ENCODE measurements at regions not wholly inside any gene's neighbourhood (a gene's known extent, or its start where the extent isn't known, plus 50 kb on each side); places are given as distances from the start of the nearest gene placed in this dataset.

GRCh38 chr11:131275580-131275979 lies 94.8 kb upstream of the NTM start:
- Histone ChIP-seq H3K4me1 (ENCODE audit: control insufficient read depth in 5 of 5, insufficient read depth in 5 of 5, low read length in 5 of 5) (no peaks in the 10 kb centered on the region), H3K9ac (ENCODE audit: low read length in 5 of 5) (no peak overlapping the region), H3K27me3 (ENCODE audit: control insufficient read depth in 5 of 5, insufficient read depth in 4 of 5, low read length in 5 of 5) (peaks cover 3 to 8% (median 5%) of the 10 kb centered on the region in 5 donors), H3K9me3 (ENCODE audit: control insufficient read depth in 5 of 5, low read length in 5 of 5) (peaks cover 0 to 3% (median 0%) of the 10 kb centered on the region in 5 donors), H3K36me3 (ENCODE audit: control insufficient read depth in 5 of 5, insufficient read depth in 5 of 5, low read length in 5 of 5) (no peaks in the 10 kb centered on the region), H3K4me3 (ENCODE audit: low read depth in 1 of 5, low read length in 5 of 5) (no peak overlapping the region), H3K27ac (ENCODE audit: low read depth, low read length) (no peak overlapping the region)

DNA sequence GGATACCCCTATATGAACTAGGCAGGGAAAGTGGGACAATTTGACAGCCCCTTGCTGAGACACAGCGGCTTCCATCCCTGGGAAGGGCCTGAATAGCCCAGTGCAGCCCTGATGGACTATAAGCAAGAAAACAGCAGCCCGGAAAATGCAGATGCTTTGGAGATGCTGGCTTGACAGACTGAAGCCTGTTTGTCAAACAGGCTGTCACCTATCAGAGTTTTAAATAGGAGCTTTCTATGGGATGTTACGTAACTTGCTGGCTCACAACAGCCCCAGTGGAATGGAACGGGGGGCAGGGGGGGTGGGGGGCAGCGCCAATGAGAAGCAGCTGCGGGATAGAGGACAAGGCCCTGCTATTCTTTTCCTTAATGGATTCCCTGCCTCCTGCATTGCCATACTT lies 91.9 kb upstream of the NTM start:
- Histone ChIP-seq H3K27ac (ENCODE audit: low read depth, low read length) (no peak overlapping the region), H3K4me1 (ENCODE audit: control insufficient read depth in 5 of 5, insufficient read depth in 5 of 5, low read length in 5 of 5) (no peaks in the 10 kb centered on the region), H3K4me3 (ENCODE audit: low read depth in 1 of 5, low read length in 5 of 5) (no peak overlapping the region), H3K9me3 (ENCODE audit: control insufficient read depth in 5 of 5, low read length in 5 of 5) (peaks cover 0 to 3% (median 0%) of the 10 kb centered on the region in 5 donors), H3K27me3 (ENCODE audit: control insufficient read depth in 5 of 5, insufficient read depth in 4 of 5, low read length in 5 of 5) (peaks cover 3 to 8% (median 5%) of the 10 kb centered on the region in 5 donors), H3K36me3 (ENCODE audit: control insufficient read depth in 5 of 5, insufficient read depth in 5 of 5, low read length in 5 of 5) (no peaks in the 10 kb centered on the region), H3K9ac (ENCODE audit: low read length in 5 of 5) (no peak overlapping the region)

DNA sequence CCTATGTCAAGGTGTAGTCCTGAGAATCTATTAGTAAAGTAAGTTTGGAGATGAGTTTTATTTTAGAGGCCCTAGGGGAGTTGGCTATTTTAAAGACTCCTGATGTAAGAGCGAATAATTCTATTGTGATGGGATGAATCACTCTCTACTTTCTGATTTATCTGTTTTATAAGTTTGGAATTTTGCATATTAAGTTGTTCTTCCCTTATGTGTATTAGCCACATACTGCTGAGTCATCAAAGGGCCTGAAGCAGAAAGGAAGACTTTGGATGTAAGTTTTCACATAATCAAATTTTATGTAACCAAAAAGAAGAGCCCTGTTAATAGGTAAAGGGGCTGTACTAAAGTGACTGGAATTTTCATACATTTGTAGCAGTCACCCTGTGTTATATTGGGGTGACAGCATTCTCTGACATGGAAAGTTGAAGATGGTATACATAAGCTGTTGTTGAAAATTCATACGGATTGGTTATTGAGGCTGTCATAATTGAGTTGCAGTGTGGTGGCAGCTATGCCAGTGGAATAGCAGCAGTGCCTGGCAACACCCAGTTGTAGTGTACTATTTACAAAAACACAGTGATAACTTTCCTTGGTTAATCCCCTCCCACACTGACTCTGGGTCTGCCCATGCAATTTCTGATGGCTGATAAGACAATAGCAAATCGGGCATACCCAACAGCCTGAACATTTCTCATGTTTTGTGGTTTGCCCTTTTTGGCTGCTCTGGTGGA lies 90.6 kb upstream of the NTM start:
- peaks cover 3 to 8% (median 5%) of the 10 kb centered on the region in 5 donors for H3K27me3 ChIP-seq (ENCODE audit: control insufficient read depth in 5 of 5, insufficient read depth in 4 of 5, low read length in 5 of 5)
- H3K4me3 ChIP-seq (ENCODE audit: low read depth in 1 of 5, low read length in 5 of 5): no peak overlapping the region
- H3K9ac ChIP-seq (ENCODE audit: low read length in 5 of 5): no peak overlapping the region
- H3K27ac ChIP-seq (ENCODE audit: low read depth, low read length): no peak overlapping the region
- H3K9me3 ChIP-seq (ENCODE audit: control insufficient read depth in 5 of 5, low read length in 5 of 5): peaks cover 0 to 3% (median 0%) of the 10 kb centered on the region in 5 donors
- no peaks in the 10 kb centered on the region for H3K36me3 ChIP-seq (ENCODE audit: control insufficient read depth in 5 of 5, insufficient read depth in 5 of 5, low read length in 5 of 5)
- no peaks in the 10 kb centered on the region for H3K4me1 ChIP-seq (ENCODE audit: control insufficient read depth in 5 of 5, insufficient read depth in 5 of 5, low read length in 5 of 5)

- H3K9me3 ChIP-seq (ENCODE audit: control insufficient read depth in 5 of 5, low read length in 5 of 5): peaks cover 0 to 3% (median 0%) of the 10 kb centered on the region in 5 donors
- H3K9ac ChIP-seq (ENCODE audit: low read length in 5 of 5): no peak overlapping the region
- H3K27me3 ChIP-seq (ENCODE audit: control insufficient read depth in 5 of 5, insufficient read depth in 4 of 5, low read length in 5 of 5): peaks cover 3 to 6% (median 5%) of the 10 kb centered on the region in 5 donors
- H3K4me3 ChIP-seq (ENCODE audit: low read depth in 1 of 5, low read length in 5 of 5): no peak overlapping the region
- no peaks in the 10 kb centered on the region for H3K4me1 ChIP-seq (ENCODE audit: control insufficient read depth in 5 of 5, insufficient read depth in 5 of 5, low read length in 5 of 5)
- no peak overlapping the region for H3K27ac ChIP-seq (ENCODE audit: low read depth, low read length)
- no peaks in the 10 kb centered on the region for H3K36me3 ChIP-seq (ENCODE audit: control insufficient read depth in 5 of 5, insufficient read depth in 5 of 5, low read length in 5 of 5)
Observed at GRCh38 chr11:131281316-131281715, 89.1 kb upstream of the NTM start.

DNA sequence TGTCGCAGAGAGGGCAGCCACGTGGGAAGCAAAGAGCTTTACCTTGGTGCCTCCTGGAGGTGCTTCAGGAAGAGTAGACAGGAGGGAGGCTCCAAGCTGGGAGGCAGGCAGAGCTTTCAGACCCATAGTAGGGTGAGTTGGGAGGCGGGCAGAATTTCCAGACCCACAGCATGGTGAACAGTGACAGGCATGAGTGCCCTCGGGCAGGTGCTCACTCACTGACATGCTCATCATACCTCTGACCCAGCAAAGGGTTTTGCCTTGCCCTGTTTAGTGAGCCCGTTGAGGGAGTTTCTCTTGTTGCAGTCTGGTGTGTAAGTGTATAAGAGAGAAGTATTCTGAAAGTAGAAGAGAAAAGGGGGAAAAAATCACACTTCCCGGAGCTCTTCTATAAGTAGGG lies 86.4 kb upstream of the NTM start:
- H3K27ac ChIP-seq (ENCODE audit: low read depth, low read length): no peak overlapping the region
- no peaks in the 10 kb centered on the region for H3K36me3 ChIP-seq (ENCODE audit: control insufficient read depth in 5 of 5, insufficient read depth in 5 of 5, low read length in 5 of 5)
- no peak overlapping the region for H3K4me3 ChIP-seq (ENCODE audit: low read depth in 1 of 5, low read length in 5 of 5)
- H3K9ac ChIP-seq (ENCODE audit: low read length in 5 of 5): no peak overlapping the region
- peaks cover 0 to 3% (median 0%) of the 10 kb centered on the region in 5 donors for H3K9me3 ChIP-seq (ENCODE audit: control insufficient read depth in 5 of 5, low read length in 5 of 5)
- H3K27me3 ChIP-seq (ENCODE audit: control insufficient read depth in 5 of 5, insufficient read depth in 4 of 5, low read length in 5 of 5): no peaks in the 10 kb centered on the region
- no peaks in the 10 kb centered on the region for H3K4me1 ChIP-seq (ENCODE audit: control insufficient read depth in 5 of 5, insufficient read depth in 5 of 5, low read length in 5 of 5)

- no peaks in the 10 kb centered on the region for H3K4me1 ChIP-seq (ENCODE audit: control insufficient read depth in 5 of 5, insufficient read depth in 5 of 5, low read length in 5 of 5)
- H3K4me3 ChIP-seq (ENCODE audit: low read depth in 1 of 5, low read length in 5 of 5): no peak overlapping the region
- no peaks in the 10 kb centered on the region for H3K36me3 ChIP-seq (ENCODE audit: control insufficient read depth in 5 of 5, insufficient read depth in 5 of 5, low read length in 5 of 5)
- peaks cover 0 to 9% (median 3%) of the 10 kb centered on the region in 5 donors for H3K27me3 ChIP-seq (ENCODE audit: control insufficient read depth in 5 of 5, insufficient read depth in 4 of 5, low read length in 5 of 5)
- peaks cover 0 to 3% (median 3%) of the 10 kb centered on the region in 5 donors for H3K9me3 ChIP-seq (ENCODE audit: control insufficient read depth in 5 of 5, low read length in 5 of 5)
- no peak overlapping the region for H3K27ac ChIP-seq (ENCODE audit: low read depth, low read length)
- H3K9ac ChIP-seq (ENCODE audit: low read length in 5 of 5): no peak overlapping the region
Observed at GRCh38 chr11:131288521-131289091, 81.8 kb upstream of the NTM start.

DNA sequence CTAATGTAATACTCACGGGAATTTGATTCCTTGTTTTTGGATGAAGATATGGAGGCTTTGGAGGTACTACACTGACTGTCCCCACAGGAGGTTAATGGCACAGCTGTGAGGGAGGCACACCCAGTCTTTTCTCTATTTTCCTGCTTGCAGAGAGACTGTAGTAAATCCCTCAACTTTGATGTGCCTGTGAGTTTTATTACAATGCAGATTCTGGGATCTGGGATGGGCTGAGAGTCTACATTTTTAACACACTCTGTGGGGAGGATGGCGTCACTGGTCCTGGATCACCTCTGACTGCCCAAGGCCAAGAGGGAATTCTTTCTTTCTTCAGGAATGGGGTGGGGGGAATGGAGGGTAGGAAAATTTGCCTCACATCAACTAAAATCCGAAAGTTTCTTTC lies 80.2 kb upstream of the NTM start:
- H3K27ac ChIP-seq (ENCODE audit: low read depth, low read length): no peak overlapping the region
- peaks cover 0 to 3% (median 3%) of the 10 kb centered on the region in 5 donors for H3K9me3 ChIP-seq (ENCODE audit: control insufficient read depth in 5 of 5, low read length in 5 of 5)
- peaks cover 0 to 9% (median 3%) of the 10 kb centered on the region in 5 donors for H3K27me3 ChIP-seq (ENCODE audit: control insufficient read depth in 5 of 5, insufficient read depth in 4 of 5, low read length in 5 of 5)
- no peak overlapping the region for H3K4me3 ChIP-seq (ENCODE audit: low read depth in 1 of 5, low read length in 5 of 5)
- H3K36me3 ChIP-seq (ENCODE audit: control insufficient read depth in 5 of 5, insufficient read depth in 5 of 5, low read length in 5 of 5): no peaks in the 10 kb centered on the region
- no peak overlapping the region for H3K9ac ChIP-seq (ENCODE audit: low read length in 5 of 5)
- no peaks in the 10 kb centered on the region for H3K4me1 ChIP-seq (ENCODE audit: control insufficient read depth in 5 of 5, insufficient read depth in 5 of 5, low read length in 5 of 5)

DNA sequence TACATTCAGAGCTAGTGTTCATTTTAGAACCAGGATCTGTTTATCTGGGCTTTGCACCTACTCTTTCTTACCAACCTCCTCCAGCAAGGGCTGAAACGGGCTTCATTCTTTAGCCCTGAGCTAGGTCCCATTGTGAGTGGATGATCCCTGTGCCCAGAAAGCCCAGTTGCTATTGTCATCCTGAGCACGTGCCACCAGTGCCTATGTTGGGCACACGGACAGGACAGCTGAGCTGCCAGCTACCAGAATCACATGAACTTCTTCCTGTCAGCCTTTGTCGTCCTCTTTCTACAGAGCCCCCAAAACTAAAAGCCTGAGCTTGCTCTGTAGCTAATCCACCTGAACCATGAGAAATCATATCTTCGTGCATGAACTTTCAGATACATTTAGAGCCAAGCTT lies 74.4 kb upstream of the NTM start:
- Histone ChIP-seq H3K4me1 (ENCODE audit: control insufficient read depth in 5 of 5, insufficient read depth in 5 of 5, low read length in 5 of 5) (no peaks in the 10 kb centered on the region), H3K9ac (ENCODE audit: low read length in 5 of 5) (no peak overlapping the region), H3K36me3 (ENCODE audit: control insufficient read depth in 5 of 5, insufficient read depth in 5 of 5, low read length in 5 of 5) (no peaks in the 10 kb centered on the region), H3K9me3 (ENCODE audit: control insufficient read depth in 5 of 5, low read length in 5 of 5) (peaks cover 0 to 3% (median 3%) of the 10 kb centered on the region in 5 donors), H3K27me3 (ENCODE audit: control insufficient read depth in 5 of 5, insufficient read depth in 4 of 5, low read length in 5 of 5) (peaks cover 0 to 16% (median 11%) of the 10 kb centered on the region in 5 donors), H3K4me3 (ENCODE audit: low read depth in 1 of 5, low read length in 5 of 5) (no peak overlapping the region), H3K27ac (ENCODE audit: low read depth, low read length) (no peak overlapping the region)

DNA sequence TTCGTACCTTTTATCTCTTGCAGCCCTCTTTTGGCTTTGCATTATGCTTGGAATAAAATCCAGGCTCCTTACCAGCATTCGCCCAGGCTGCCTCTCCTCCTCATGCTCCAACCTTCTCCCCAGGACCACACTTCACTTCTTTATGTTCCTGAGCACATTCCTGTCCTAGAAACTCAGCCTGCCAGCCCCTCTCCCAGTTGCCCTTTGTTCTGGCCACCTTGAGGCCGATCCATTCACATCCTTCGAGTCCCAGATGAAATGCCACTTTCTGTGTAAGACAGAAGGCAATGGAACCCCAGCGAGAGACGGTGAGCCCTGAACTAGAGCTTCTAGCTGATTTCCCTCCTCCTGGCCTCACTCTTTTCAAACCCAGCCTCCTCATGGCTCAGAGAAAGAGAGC lies 73.0 kb upstream of the NTM start:
- Histone ChIP-seq H3K9ac (ENCODE audit: low read length in 5 of 5) (no peak overlapping the region), H3K4me3 (ENCODE audit: low read depth in 1 of 5, low read length in 5 of 5) (no peak overlapping the region), H3K36me3 (ENCODE audit: control insufficient read depth in 5 of 5, insufficient read depth in 5 of 5, low read length in 5 of 5) (no peaks in the 10 kb centered on the region), H3K27ac (ENCODE audit: low read depth, low read length) (no peak overlapping the region), H3K4me1 (ENCODE audit: control insufficient read depth in 5 of 5, insufficient read depth in 5 of 5, low read length in 5 of 5) (no peaks in the 10 kb centered on the region), H3K9me3 (ENCODE audit: control insufficient read depth in 5 of 5, low read length in 5 of 5) (peaks cover 0 to 3% (median 3%) of the 10 kb centered on the region in 5 donors), H3K27me3 (ENCODE audit: control insufficient read depth in 5 of 5, insufficient read depth in 4 of 5, low read length in 5 of 5) (peaks cover 0 to 16% (median 6%) of the 10 kb centered on the region in 5 donors)

- no peak overlapping the region for H3K4me3 ChIP-seq (ENCODE audit: low read depth in 1 of 5, low read length in 5 of 5)
- H3K9me3 ChIP-seq (ENCODE audit: control insufficient read depth in 5 of 5, low read length in 5 of 5): no peaks in the 10 kb centered on the region
Observed at GRCh38 chr11:131299598-131300438, 70.6 kb upstream of the NTM start.

More at GRCh38 chr11:131299598-131300438, 70.6 kb upstream of the NTM start:
- no peak overlapping the region for H3K27ac ChIP-seq (ENCODE audit: low read depth, low read length)
- H3K36me3 ChIP-seq (ENCODE audit: control insufficient read depth in 5 of 5, insufficient read depth in 5 of 5, low read length in 5 of 5): no peaks in the 10 kb centered on the region
- H3K9ac ChIP-seq (ENCODE audit: low read length in 5 of 5): no peak overlapping the region
- H3K27me3 ChIP-seq (ENCODE audit: control insufficient read depth in 5 of 5, insufficient read depth in 4 of 5, low read length in 5 of 5): peaks cover 0 to 16% (median 9%) of the 10 kb centered on the region in 5 donors
- H3K4me1 ChIP-seq (ENCODE audit: control insufficient read depth in 5 of 5, insufficient read depth in 5 of 5, low read length in 5 of 5): no peaks in the 10 kb centered on the region

Data from subcutaneous abdominal adipose tissue (tissue), 5 donors.